Stimulated activated naive CD8-positive, alpha-beta T cell treated with anti-CD3 and anti-CD28 coated beads, Interleukin-15, amount 100 ng/mL, for 72 hours (primary cell): ENCODE measurements at regions not wholly inside any gene's neighbourhood (a gene's known extent, or its start where the extent isn't known, plus 50 kb on each side); places are given as distances from the start of the nearest gene placed in this dataset.

Experiments used
- ATAC-seq: fragments of 150-1000 bp; cut with Tn5 transposase; 2 replicates; pipeline ENCODE4 v1.10.0; 2021; ENCODE audit warnings: mild to moderate bottlenecking, moderate library complexity
- DNase-seq, 2 donors: peaks; one replicate each; pipeline ENCODE4 v3.0.0; 2021 to 2022
- H3K27ac Mint-ChIP-seq, 2 donors: one replicate each; pipeline ENCODE4 v1.8.0; 2022; ENCODE audit warnings: mild to moderate bottlenecking in 2 of 2, mixed read lengths in 2 of 2, moderate library complexity in 2 of 2
- H3K27me3 Mint-ChIP-seq: one replicate; pipeline ENCODE4 v1.8.0; 2022; ENCODE audit warnings: mixed read lengths
- H3K4me1 Mint-ChIP-seq: one replicate; pipeline ENCODE4 v1.8.0; 2022; ENCODE audit warnings: mild to moderate bottlenecking, mixed read lengths
- H3K4me3 Mint-ChIP-seq, 2 donors: one replicate each; pipeline ENCODE4 v1.8.0; 2022; ENCODE audit warnings: mild to moderate bottlenecking in 2 of 2, mixed read lengths in 2 of 2, moderate library complexity in 1 of 2
- H3K9me3 Mint-ChIP-seq, 2 donors: one replicate each; pipeline ENCODE4 v1.8.0; 2022; ENCODE audit warnings: mixed read lengths in 2 of 2

DNA sequence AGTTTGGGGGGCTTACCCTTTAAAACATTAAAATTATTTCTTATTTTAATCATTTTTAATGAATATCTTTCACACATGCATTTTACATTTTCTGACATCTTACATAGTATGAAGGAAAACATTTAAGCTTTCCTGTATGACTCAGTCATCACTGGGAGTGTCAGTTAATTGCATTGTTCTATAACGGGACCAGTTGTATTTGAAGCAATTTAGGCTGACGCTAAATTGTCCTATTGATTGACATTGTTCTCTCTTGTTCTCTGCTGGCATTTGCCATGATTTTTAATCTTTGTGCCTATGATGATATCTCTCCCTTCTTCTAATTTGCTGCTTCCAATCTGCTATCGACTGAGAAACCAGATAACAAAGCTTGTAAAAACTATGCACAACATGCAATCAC, 190.5 kb upstream of the PIRT start:
- no peak overlapping the region for H3K27ac Mint-ChIP-seq
- peaks cover 5 to 14% of the 10 kb centered on the region in 2 donors for H3K9me3 Mint-ChIP-seq
- ATAC-seq (no peak), DNase-seq (no peak)
- no peak overlapping the region for H3K4me3 Mint-ChIP-seq
- no peaks in the 10 kb centered on the region for H3K4me1 Mint-ChIP-seq
- H3K27me3 Mint-ChIP-seq, result no peaks in the 10 kb centered on the region

DNA sequence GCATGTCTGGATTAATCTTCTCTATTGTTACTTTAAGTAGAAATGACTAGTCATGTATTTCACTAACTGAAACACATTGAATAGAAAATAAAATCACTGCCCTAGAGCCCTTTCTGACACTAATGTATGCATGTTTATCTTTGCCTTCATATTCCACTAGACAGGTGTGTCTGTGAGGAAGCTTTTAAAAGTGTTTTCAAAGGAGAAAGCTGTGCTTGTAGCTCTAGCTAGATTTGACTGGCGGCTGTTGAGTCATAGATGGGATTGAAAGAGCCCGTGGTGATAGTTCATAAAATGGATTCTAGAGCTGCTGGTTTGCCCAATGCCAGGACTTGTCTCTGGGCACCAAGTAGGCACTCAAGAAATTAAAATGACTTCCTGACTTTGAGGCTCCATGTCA, 189.0 kb upstream of the PIRT start:
- no peak for DNase-seq
- Mint-ChIP-seq H3K27ac (no peak overlapping the region), H3K4me1 (no peaks in the 10 kb centered on the region), H3K4me3 (no peak overlapping the region), H3K9me3 (peaks cover 0 to 7% of the 10 kb centered on the region in 2 donors), H3K27me3 (peaks cover 1% of the 10 kb centered on the region)
- ATAC-seq, result no peak

DNA sequence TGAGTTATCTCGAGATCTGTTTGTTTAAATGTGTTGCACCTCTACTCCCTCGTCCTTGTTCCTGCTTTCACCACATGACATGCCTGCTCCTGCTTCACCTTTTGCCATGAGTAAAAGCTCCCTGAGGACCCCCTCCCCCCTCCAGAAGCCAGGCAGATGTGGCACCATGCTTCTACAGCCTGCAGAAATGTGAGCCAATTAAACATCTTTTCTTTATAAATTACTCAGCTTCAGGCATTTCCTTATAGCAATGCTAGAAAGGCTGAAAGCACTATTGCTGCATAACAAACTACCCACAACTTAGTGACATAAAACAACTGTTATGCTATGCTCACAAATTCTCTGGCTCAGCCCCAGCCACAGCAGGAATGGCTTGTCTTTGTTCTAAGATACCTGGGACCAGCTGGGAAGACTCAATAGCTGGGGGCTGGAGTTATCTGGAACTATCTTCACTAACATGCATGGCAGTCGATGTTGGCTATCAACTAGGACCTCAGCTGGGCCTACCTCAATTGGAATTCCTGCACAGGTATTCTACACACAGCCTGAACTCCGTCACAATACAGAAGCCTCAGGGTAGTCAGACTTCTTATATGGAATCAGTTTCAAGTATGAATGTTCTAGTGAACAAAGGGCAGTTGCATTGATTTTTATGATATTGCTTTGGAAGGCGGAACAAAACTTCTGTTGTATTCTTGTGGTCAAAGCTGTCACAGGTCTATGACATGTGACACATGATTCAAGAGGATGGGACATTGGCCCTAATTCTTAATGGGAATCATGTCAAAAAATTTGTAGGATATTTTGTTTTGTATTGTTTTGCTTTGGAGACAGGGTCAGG, 186.0 kb upstream of the PIRT start:
- Mint-ChIP-seq H3K27ac (peak overlapping the region in 1 of 2 donors; percentile 55), H3K27me3 (peaks cover 17% of the 10 kb centered on the region), H3K4me1 (no peaks in the 10 kb centered on the region), H3K4me3 (no peak overlapping the region), H3K9me3 (no peaks in the 10 kb centered on the region)
- ATAC-seq (no peak), DNase-seq (no peak)

DNA sequence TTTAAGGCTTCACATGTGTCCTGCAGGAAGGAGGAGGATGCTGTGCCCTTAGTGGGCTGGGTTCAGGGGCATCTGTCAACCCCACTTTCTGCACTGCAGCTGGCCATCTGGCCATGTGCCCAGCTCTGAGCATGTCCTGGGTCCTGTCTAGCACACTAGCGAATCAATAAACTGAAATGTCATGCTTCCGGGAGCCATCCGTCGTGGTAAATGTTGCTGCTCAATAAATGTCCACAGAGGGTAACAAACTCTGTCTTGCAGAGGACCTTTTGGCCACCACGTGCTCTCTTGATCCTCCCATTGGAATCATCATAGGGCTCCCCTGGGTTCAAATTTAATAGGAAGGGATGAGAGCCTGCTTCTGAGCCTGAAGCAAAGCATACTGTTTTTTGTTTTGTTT, 168.6 kb upstream of the PIRT start:
- H3K27ac Mint-ChIP-seq, result no peak overlapping the region
- no peaks in the 10 kb centered on the region for H3K4me1 Mint-ChIP-seq
- H3K27me3 Mint-ChIP-seq, result peaks cover 19% of the 10 kb centered on the region
- H3K4me3 Mint-ChIP-seq, result no peak overlapping the region
- ATAC-seq (no peak), DNase-seq (no peak)
- H3K9me3 Mint-ChIP-seq, result peaks cover 6% of the 10 kb centered on the region in 2 donors

DNA sequence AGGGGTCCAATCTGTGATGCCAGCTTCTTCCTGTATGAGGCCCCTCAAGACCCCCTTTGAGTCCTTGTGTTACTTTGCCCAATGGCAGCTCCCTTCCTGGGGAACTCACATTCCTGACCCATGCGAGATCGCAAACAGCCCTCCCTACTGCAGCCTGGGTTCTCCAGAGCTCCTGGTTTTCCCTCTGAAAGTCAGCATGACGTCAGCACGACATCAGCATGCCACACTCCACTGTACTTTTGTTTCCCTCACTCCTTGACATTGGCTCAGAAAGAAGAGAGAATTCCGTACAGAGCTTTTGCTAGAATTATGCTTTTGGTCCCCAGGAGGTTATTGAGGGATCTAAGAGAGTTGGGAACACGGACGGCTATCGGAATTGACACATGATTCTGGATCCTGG, 168.1 kb upstream of the PIRT start:
- Mint-ChIP-seq H3K27ac (no peak overlapping the region), H3K4me3 (no peak overlapping the region), H3K9me3 (peaks cover 5% of the 10 kb centered on the region in 2 donors), H3K27me3 (peaks cover 17% of the 10 kb centered on the region), H3K4me1 (no peaks in the 10 kb centered on the region)
- DNase-seq (no peak), ATAC-seq (no peak)

DNA sequence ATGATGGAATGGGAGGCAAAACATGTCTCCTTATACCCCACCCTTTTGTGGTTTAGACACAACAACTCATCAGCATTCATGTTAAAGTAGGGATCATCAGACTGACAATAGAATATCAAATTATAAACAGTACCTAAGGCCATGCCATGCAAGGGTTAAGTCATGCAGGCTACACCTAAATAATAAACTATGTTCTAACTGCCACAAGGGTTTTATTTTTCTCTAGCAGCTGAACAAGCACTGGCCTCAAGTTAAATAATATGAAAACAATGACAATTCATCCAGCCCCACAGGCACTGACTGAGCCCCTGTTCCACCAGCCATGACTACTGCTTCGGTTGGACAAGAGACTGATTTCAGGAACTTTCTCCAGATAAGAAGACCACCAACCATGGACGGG, 164.5 kb upstream of the PIRT start:
- no peaks in the 10 kb centered on the region for H3K9me3 Mint-ChIP-seq
- H3K4me3 Mint-ChIP-seq, result no peak overlapping the region
- H3K27me3 Mint-ChIP-seq, result peaks cover 14% of the 10 kb centered on the region
- H3K4me1 Mint-ChIP-seq, result no peaks in the 10 kb centered on the region
- ATAC-seq (no peak), DNase-seq (no peak)
- H3K27ac Mint-ChIP-seq, result no peak overlapping the region

DNA sequence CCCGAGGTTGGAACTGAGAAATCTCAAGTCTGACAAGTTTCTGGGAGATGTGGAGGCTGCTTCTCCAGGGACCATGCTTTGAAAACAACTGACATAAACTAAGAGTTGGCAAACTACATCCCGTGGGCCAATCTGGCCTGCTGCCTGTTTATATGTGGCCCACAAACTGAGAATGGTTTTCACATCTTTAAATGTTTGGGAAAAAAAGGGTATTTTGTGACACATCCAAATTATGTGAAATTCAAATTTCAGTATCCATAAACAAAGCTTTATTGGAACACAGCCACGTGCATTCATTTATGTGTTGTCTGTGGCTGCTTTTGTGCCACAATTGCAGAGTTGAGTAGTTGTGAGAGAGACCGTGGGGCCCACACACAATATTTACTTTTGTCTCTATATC, 163.8 kb upstream of the PIRT start:
- Mint-ChIP-seq H3K4me1 (no peaks in the 10 kb centered on the region), H3K4me3 (no peak overlapping the region), H3K27ac (no peak overlapping the region), H3K27me3 (peaks cover 21% of the 10 kb centered on the region), H3K9me3 (no peaks in the 10 kb centered on the region)
- no peak for ATAC-seq
- no peak for DNase-seq

DNA sequence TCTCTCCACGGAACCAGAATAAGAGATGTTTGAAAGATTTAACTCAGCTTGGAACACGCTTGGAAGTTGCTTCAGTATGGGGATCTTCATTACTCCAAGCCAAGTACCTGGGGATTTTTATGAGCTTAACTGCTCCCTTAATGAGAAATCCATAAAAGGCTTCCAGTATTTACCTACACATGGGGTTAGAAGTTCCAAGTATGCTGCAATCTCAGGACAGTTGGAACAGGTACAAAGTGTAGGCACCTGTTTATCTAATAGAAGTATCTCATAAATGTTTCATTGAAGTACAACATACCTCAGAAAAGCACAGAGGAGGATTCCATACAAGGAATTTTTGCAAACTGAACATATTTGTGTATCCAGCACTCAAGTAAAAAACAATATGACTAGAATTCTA, 161.6 kb upstream of the PIRT start:
- Mint-ChIP-seq H3K4me1 (no peaks in the 10 kb centered on the region), H3K27ac (no peak overlapping the region), H3K27me3 (peaks cover 29% of the 10 kb centered on the region), H3K9me3 (no peaks in the 10 kb centered on the region), H3K4me3 (no peak overlapping the region)
- ATAC-seq (no peak), DNase-seq (no peak)

DNA sequence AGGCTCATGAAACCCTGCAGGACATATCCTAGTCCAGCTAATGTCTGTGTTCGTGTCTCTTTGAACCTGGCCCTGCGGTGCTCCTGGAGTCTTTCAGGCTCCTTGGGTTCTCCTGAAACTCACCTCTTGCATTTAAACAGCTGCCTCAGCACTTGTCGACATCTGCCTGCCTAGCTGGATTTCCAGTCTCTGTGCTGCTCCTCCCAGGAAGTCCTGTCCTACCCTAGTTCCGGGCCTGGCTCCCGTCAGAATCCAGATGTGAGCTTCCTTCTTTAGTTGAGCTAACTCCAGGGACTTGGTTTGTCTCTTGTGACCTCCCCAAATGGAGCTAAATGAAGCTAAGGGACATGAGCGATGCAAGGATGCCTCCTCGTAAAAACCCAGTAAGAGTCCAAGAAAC, 155.2 kb upstream of the PIRT start:
- no peaks in the 10 kb centered on the region for H3K4me1 Mint-ChIP-seq
- DNase-seq (no peak), ATAC-seq (no peak)
- peaks cover 39% of the 10 kb centered on the region for H3K27me3 Mint-ChIP-seq
- no peak overlapping the region for H3K4me3 Mint-ChIP-seq
- no peak overlapping the region for H3K27ac Mint-ChIP-seq
- no peaks in the 10 kb centered on the region for H3K9me3 Mint-ChIP-seq

DNA sequence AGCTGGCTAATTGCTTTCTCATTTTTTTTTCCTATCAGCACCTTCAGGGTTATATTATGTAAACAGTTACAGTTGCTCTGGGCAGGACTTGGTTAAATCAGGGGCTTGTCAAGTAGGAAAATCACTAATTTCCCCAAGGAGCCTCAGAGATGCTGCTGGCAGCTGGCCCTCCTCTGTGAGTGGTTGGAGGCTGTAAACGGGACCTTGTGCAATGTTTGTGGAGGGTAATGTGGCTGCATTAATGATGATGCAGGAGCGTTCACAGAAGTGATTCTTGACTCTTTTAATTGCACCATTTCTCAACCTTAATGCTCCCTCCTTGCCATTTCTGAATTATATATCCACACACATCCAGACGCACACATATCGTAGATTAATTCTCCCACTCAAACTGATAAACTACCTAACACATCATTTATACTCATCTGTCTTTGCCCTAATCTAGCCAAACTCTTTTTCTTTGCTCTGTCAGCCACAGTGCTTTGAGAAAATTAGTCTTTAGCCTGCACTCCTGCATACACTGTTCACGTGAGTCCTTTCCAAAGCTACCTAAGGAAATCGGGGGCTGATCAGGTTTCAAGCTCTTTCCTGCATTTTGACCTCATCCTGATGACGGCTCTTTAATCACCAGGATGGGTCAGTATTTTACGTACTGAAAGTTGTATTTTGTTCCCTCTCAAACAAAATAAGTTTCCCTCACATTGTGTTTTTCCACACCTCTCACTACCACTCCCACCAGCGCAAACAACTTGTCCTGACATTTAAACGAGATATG, 154.4 kb upstream of the PIRT start:
- Mint-ChIP-seq H3K4me3 (no peak overlapping the region), H3K4me1 (no peaks in the 10 kb centered on the region), H3K27ac (no peak overlapping the region), H3K27me3 (peaks cover 36% of the 10 kb centered on the region), H3K9me3 (no peaks in the 10 kb centered on the region)
- no peak for ATAC-seq
- DNase-seq, result no peak

DNA sequence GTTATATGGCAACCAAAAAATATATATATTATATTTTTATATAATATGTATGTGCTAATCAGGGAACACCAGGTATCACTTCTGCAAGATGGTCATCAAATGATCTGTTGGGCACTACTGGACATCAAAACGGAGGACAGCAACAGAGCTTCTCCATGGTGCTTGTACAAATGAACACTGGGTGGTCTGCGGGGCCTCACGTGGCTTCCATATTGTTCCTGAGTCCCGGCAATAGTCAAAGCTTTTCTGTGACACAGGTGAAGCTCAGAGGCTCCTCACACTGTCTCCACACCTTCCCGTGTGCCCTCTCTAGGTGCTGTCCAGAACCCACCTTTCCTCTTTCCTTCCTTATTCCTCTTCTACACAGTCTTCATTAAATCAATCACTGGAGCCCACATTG, 149.9 kb upstream of the PIRT start:
- no peaks in the 10 kb centered on the region for H3K4me1 Mint-ChIP-seq
- H3K9me3 Mint-ChIP-seq, result no peaks in the 10 kb centered on the region
- DNase-seq, result no peak
- H3K27ac Mint-ChIP-seq, result no peak overlapping the region
- ATAC-seq, result no peak
- peaks cover 7% of the 10 kb centered on the region for H3K27me3 Mint-ChIP-seq
- no peak overlapping the region for H3K4me3 Mint-ChIP-seq

DNA sequence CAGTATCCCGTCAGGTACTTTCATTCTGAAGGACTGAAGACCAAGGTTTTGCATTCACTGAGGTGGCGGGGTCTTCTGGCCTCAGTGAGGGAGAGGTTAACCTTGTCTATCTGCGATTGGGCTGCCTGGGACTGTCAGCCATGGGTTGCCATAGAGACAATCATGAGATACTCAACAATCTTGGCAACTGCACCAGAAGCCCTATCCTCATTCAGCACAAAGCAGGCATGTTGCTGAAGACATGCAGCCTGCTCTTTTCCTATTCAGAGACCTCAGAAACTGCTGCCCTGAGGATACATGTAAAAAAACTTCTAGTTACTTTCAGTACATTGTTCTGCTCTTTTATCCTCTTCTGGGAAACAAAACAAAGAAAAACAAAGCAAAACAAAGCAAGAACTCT, 146.3 kb upstream of the PIRT start:
- no peak for DNase-seq
- Mint-ChIP-seq H3K4me1 (no peaks in the 10 kb centered on the region), H3K27me3 (no peaks in the 10 kb centered on the region), H3K9me3 (no peaks in the 10 kb centered on the region), H3K4me3 (no peak overlapping the region), H3K27ac (no peak overlapping the region)
- no peak for ATAC-seq

DNA sequence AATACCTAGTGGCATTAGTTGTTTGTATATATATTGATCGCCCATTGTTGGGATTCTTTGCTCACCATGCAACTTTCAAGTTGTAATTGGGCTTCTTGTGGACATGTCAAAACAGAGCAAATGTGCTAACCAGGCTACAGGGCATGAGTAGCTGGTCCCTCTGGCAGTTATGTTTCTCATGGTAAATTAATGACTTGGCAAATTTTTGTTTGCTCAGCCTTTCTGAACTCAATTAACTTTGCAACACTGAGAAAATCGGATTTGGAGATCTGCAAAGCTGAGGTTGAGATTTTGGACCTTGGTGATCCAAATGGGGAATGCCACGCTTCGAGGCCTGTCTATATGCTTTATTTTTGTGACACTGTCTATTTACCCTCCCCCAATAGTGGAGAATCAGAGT, 138.5 kb upstream of the PIRT start:
- H3K4me1 Mint-ChIP-seq, result no peaks in the 10 kb centered on the region
- no peak overlapping the region for H3K27ac Mint-ChIP-seq
- peaks cover 7% of the 10 kb centered on the region for H3K27me3 Mint-ChIP-seq
- DNase-seq (no peak), ATAC-seq (no peak)
- H3K4me3 Mint-ChIP-seq, result no peak overlapping the region
- no peaks in the 10 kb centered on the region for H3K9me3 Mint-ChIP-seq

DNA sequence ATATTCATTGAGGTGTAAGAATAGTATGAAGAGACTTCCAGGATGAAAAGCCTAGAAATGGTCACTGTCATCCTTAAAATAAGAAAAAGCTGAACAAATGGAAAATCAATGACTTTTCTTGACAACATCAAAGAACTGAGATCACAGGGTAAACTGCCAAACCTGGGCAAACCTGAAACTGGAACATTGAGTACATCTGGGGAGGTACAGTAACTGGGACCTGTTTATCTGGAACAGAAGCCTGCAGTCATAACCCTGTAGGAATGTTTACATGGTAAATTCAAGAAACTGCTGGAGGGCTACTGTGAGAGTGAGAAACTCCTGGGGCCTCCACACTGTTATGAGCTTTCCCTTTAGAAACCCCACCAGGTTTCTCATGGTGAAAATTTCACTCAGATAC, 130.1 kb upstream of the PIRT start:
- Mint-ChIP-seq H3K9me3 (peaks cover 0 to 5% of the 10 kb centered on the region in 2 donors), H3K4me3 (no peak overlapping the region)
- no peak for DNase-seq

DNA sequence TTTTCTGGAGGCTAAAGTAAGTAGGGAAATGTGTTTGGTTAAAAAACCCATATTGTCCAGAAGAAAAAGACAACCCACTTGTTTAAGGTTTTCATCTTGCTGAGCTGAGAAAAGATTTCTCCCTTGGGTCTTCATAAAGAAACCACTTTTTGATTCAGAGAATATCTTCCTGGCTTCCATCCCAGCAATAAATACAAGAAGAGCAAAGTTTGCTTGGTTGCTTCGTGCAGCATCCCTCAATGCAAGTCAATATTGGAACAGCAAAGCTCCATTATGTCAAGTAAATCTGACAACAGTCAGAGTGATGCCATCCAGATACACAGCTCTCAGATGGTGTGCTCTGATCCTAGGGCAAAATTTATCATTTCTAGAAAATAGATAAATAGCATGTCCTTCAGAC, 118.9 kb upstream of the PIRT start:
- Mint-ChIP-seq H3K4me3 (no peak overlapping the region), H3K27me3 (peaks cover 9% of the 10 kb centered on the region), H3K9me3 (no peaks in the 10 kb centered on the region), H3K4me1 (no peaks in the 10 kb centered on the region), H3K27ac (no peak overlapping the region)
- DNase-seq, result no peak
- no peak for ATAC-seq

More for the DNA sequence above, 130.1 kb upstream of the PIRT start:
- no peak for ATAC-seq
- H3K4me1 Mint-ChIP-seq, result no peaks in the 10 kb centered on the region
- H3K27ac Mint-ChIP-seq, result no peak overlapping the region
- peaks cover 6% of the 10 kb centered on the region for H3K27me3 Mint-ChIP-seq

DNA sequence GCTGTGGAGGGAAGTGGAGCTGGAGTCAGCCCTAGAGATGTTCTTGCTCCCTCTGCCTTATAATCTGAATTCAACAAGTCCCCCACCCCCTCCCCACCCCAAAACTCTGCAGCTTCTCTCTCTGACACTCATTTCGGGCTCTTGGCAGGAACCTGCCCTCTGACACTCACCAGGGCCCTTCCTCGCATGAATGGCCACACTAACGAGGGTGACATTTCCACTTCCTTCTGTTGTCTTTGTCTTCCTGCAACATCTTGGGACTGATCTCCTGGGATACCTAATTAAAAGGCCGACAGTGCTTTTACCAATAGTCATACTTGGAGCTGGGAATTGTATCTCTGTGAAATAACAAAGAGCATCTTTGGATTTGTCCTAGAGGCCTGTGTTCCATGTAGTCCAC, 106.9 kb upstream of the PIRT start:
- DNase-seq, result no peak
- H3K9me3 Mint-ChIP-seq, result no peaks in the 10 kb centered on the region
- no peaks in the 10 kb centered on the region for H3K4me1 Mint-ChIP-seq

More for the DNA sequence above, 106.9 kb upstream of the PIRT start:
- Mint-ChIP-seq H3K4me3 (no peak overlapping the region), H3K27ac (no peak overlapping the region), H3K27me3 (peaks cover 19% of the 10 kb centered on the region)
- ATAC-seq, result no peak
